ENCODE measurements at regions not wholly inside any gene's neighbourhood (a gene's known extent, or its start where the extent isn't known, plus 50 kb on each side); places are given as distances from the start of the nearest gene placed in this dataset.
"Not testable (repeated sequence)": the region's sequence is repeated elsewhere in the genome, so short reads cannot be mapped to it uniquely, and the experiment has no call there.

GRCh38 chr7:34322841-34323240 is 335.2 kb upstream of the NPSR1 start:
- FAIRE-seq (no peak), DNase-seq (ENCODE audit: extremely low spot score, insufficient read length, low read depth) (no peak)

GRCh38 chr7:34327681-34328080 is 330.3 kb upstream of the NPSR1 start:
- FAIRE-seq (no peak), DNase-seq (ENCODE audit: extremely low spot score, insufficient read length, low read depth) (no peak)

- DNase-seq (ENCODE audit: extremely low spot score, insufficient read length, low read depth) (no peak), FAIRE-seq (no peak)
Observed at GRCh38 chr7:34330308-34330707, 327.7 kb upstream of the NPSR1 start.

GRCh38 chr7:34331102-34331501 is 326.9 kb upstream of the NPSR1 start:
- DNase-seq (ENCODE audit: extremely low spot score, insufficient read length, low read depth) (no peak), FAIRE-seq (no peak)

- no peak for DNase-seq (ENCODE audit: extremely low spot score, insufficient read length, low read depth)
- no peak for FAIRE-seq
Observed at GRCh38 chr7:34332006-34332405, 326.0 kb upstream of the NPSR1 start.

GRCh38 chr7:34333184-34333583 is 324.8 kb upstream of the NPSR1 start:
- DNase-seq (ENCODE audit: extremely low spot score, insufficient read length, low read depth) (no peak), FAIRE-seq (no peak)

- no peak for FAIRE-seq
- DNase-seq (ENCODE audit: extremely low spot score, insufficient read length, low read depth), result no peak
Observed at GRCh38 chr7:34333925-34334324, 324.1 kb upstream of the NPSR1 start.

- no peak for FAIRE-seq
- no peak for DNase-seq (ENCODE audit: extremely low spot score, insufficient read length, low read depth)
Observed at GRCh38 chr7:34337163-34337562, 320.9 kb upstream of the NPSR1 start.

- no peak for FAIRE-seq
- no peak for DNase-seq (ENCODE audit: extremely low spot score, insufficient read length, low read depth)
Observed at GRCh38 chr7:34338961-34339526, 319.0 kb upstream of the NPSR1 start.

GRCh38 chr7:34341326-34341725 is 316.7 kb upstream of the NPSR1 start:
- FAIRE-seq, result no peak

GRCh38 chr7:34342387-34342786 is 315.6 kb upstream of the NPSR1 start:
- DNase-seq (ENCODE audit: extremely low spot score, insufficient read length, low read depth) (no peak), FAIRE-seq (no peak)

More at GRCh38 chr7:34341326-34341725, 316.7 kb upstream of the NPSR1 start:
- no peak for DNase-seq (ENCODE audit: extremely low spot score, insufficient read length, low read depth)

GRCh38 chr7:34343667-34344066 is 314.4 kb upstream of the NPSR1 start:
- DNase-seq (ENCODE audit: extremely low spot score, insufficient read length, low read depth) (no peak), FAIRE-seq (no peak)

GRCh38 chr7:34354011-34354410 is 304.0 kb upstream of the NPSR1 start:
- FAIRE-seq (no peak), DNase-seq (ENCODE audit: extremely low spot score, insufficient read length, low read depth) (no peak)

GRCh38 chr7:34354899-34355298 is 303.1 kb upstream of the NPSR1 start:
- DNase-seq (ENCODE audit: extremely low spot score, insufficient read length, low read depth), result no peak
- FAIRE-seq, result no peak

- DNase-seq (ENCODE audit: extremely low spot score, insufficient read length, low read depth) (no peak), FAIRE-seq (no peak)
Observed at GRCh38 chr7:34357068-34357467, 300.9 kb upstream of the NPSR1 start.

- DNase-seq (ENCODE audit: extremely low spot score, insufficient read length, low read depth), result no peak
- no peak for FAIRE-seq
Observed at GRCh38 chr7:34357946-34358345, 300.1 kb upstream of the NPSR1 start.

- FAIRE-seq; DNase-seq (ENCODE audit: extremely low spot score, insufficient read length, low read depth): not testable (repeated sequence)
Observed at GRCh38 chr7:34358578-34358977, 299.4 kb upstream of the NPSR1 start.

GRCh38 chr7:34361663-34362250 is 296.3 kb upstream of the NPSR1 start:
- FAIRE-seq (no peak), DNase-seq (ENCODE audit: extremely low spot score, insufficient read length, low read depth) (no peak)

- DNase-seq (ENCODE audit: extremely low spot score, insufficient read length, low read depth) (no peak), FAIRE-seq (no peak)
Observed at GRCh38 chr7:34362621-34363020, 295.4 kb upstream of the NPSR1 start.

GRCh38 chr7:34364130-34364529 is 293.9 kb upstream of the NPSR1 start:
- FAIRE-seq (no peak), DNase-seq (ENCODE audit: extremely low spot score, insufficient read length, low read depth) (no peak)

- DNase-seq (ENCODE audit: extremely low spot score, insufficient read length, low read depth) (no peak), FAIRE-seq (no peak)
Observed at GRCh38 chr7:34365011-34365410, 293.0 kb upstream of the NPSR1 start.

- DNase-seq (ENCODE audit: extremely low spot score, insufficient read length, low read depth), result no peak
- no peak for FAIRE-seq
Observed at GRCh38 chr7:34365611-34366010, 292.4 kb upstream of the NPSR1 start.
